Fibroblast of lung (primary cell): ENCODE measurements at regions not wholly inside any gene's neighbourhood (a gene's known extent, or its start where the extent isn't known, plus 50 kb on each side); places are given as distances from the start of the nearest gene placed in this dataset.

ENCODE experiments used
- DNase-seq, 2 donors: peaks; one replicate each; pipeline versions ENCODE4 v3.0.0 to v3.0.0-alpha.2; 2010; ENCODE audit warnings: low read depth in 2 of 2
- H2AFZ ChIP-seq: 2 replicates; pipeline ENCODE4 v1.5.1; 2012; ENCODE audit warnings: low read length, control low read depth, inconsistent platforms
- H3K27ac ChIP-seq: 2 replicates; pipeline ENCODE4 v1.5.1; 2011; ENCODE audit warnings: low read length, control low read depth; ENCODE audit not compliant: insufficient read depth
- H3K27me3 ChIP-seq: 2 replicates; pipeline ENCODE4 v1.5.1; 2011; ENCODE audit warnings: mild to moderate bottlenecking, low read length; ENCODE audit not compliant: control insufficient read depth, insufficient read depth
- H3K36me3 ChIP-seq: 2 replicates; pipeline ENCODE4 v1.5.1; 2011; ENCODE audit warnings: low read length; ENCODE audit not compliant: control insufficient read depth, insufficient read depth
- H3K4me1 ChIP-seq: 2 replicates; pipeline ENCODE4 v1.5.1; 2011; ENCODE audit warnings: low read length; ENCODE audit not compliant: control insufficient read depth, insufficient read depth; ENCODE audit errors: extremely low read depth
- H3K4me2 ChIP-seq: 2 replicates; pipeline ENCODE4 v1.5.1; 2011; ENCODE audit warnings: low read length, control low read depth; ENCODE audit not compliant: insufficient read depth; ENCODE audit errors: extremely low read depth
- H3K4me3 ChIP-seq, 4 experiments: fragments of 200-600 bp in 1 of 4; sonication (generic) in 1 of 4; replicated peaks in 1 of 4; 2 replicates each; pipeline ENCODE4 v1.5.1; 2011 to 2016; ENCODE audit warnings: low read length in 4 of 4, low read depth in 3 of 4, mild to moderate bottlenecking in 3 of 4, control low read depth in 2 of 4, inconsistent platforms in 1 of 4, mixed read lengths in 1 of 4; ENCODE audit not compliant: insufficient read depth in 1 of 4; ENCODE audit errors: control extremely low read depth in 1 of 4
- H3K79me2 ChIP-seq: 2 replicates; pipeline ENCODE4 v1.5.1; 2012; ENCODE audit warnings: mild to moderate bottlenecking, low read length, inconsistent platforms; ENCODE audit not compliant: control insufficient read depth, insufficient read depth
- H3K9ac ChIP-seq: 2 replicates; pipeline ENCODE4 v1.5.1; 2011; ENCODE audit warnings: mild to moderate bottlenecking, low read length, control low read depth; ENCODE audit not compliant: insufficient read depth
- H3K9me3 ChIP-seq: 2 replicates; pipeline ENCODE4 v1.5.1; 2012; ENCODE audit warnings: low read depth, low read length; ENCODE audit not compliant: control insufficient read depth, insufficient read depth
- H4K20me1 ChIP-seq: 2 replicates; pipeline ENCODE4 v1.5.1; 2011; ENCODE audit warnings: low read length; ENCODE audit not compliant: control insufficient read depth, insufficient read depth; ENCODE audit errors: extremely low read depth
- CTCF ChIP-seq, 2 donors: IDR thresholded peaks in 1 of 2; conservative IDR thresholded peaks in 1 of 2; 1 replicate in 1 of 2; 2 replicates in 1 of 2; pipeline ENCODE4 v1.5.1; 2011 to 2012; ENCODE audit warnings: low read length in 2 of 2, control low read depth in 1 of 2, inconsistent platforms in 1 of 2, low read depth in 1 of 2, mild to moderate bottlenecking in 1 of 2
- EZH2 ChIP-seq: IDR thresholded peaks from 2 replicates; pipeline ENCODE4 v1.5.1; 2012; ENCODE audit warnings: low read length, control low read depth, mild to moderate bottlenecking; ENCODE audit errors: missing control alignments

- TF ChIP-seq EZH2: no peak
- no peak for TF ChIP-seq CTCF (conservative IDR thresholded peaks at IDR 0.05 in 1 of 2, IDR thresholded peaks at IDR 0.05 in 1 of 2; ENCODE audit: low read depth in 1 of 2, low read length in 2 of 2)
- H3K4me2 ChIP-seq: no peak overlapping the region
- H3K4me3 ChIP-seq: no peak overlapping the region
These were observed 622.7 kb downstream of the CDH11 start for GRCh38 chr16:64499211-64499610.

GRCh38 chr16:64498363-64498762, 623.5 kb downstream of the CDH11 start:
- no peaks in the 10 kb centered on the region for H3K9me3 ChIP-seq
- H3K9ac ChIP-seq: no peak overlapping the region
- H3K27me3 ChIP-seq: no peaks in the 10 kb centered on the region
- no peaks in the 10 kb centered on the region for H3K79me2 ChIP-seq
- TF ChIP-seq CTCF (conservative IDR thresholded peaks at IDR 0.05 in 1 of 2, IDR thresholded peaks at IDR 0.05 in 1 of 2; ENCODE audit: low read depth in 1 of 2, low read length in 2 of 2) (no peak), EZH2 (no peak)
- no peak overlapping the region for H2AFZ ChIP-seq
- H3K4me1 ChIP-seq: no peaks in the 10 kb centered on the region
- no peaks in the 10 kb centered on the region for H3K36me3 ChIP-seq
- no peak overlapping the region for H3K4me3 ChIP-seq
- H3K4me2 ChIP-seq: no peak overlapping the region
- no peak overlapping the region for H3K27ac ChIP-seq
- no peak for DNase-seq
- no peaks in the 10 kb centered on the region for H4K20me1 ChIP-seq

More at GRCh38 chr16:64499211-64499610, 622.7 kb downstream of the CDH11 start:
- H2AFZ ChIP-seq: no peak overlapping the region
- H3K79me2 ChIP-seq: no peaks in the 10 kb centered on the region
- no peaks in the 10 kb centered on the region for H3K36me3 ChIP-seq
- no peak for DNase-seq
- no peak overlapping the region for H3K27ac ChIP-seq
- no peaks in the 10 kb centered on the region for H3K27me3 ChIP-seq
- no peak overlapping the region for H3K9ac ChIP-seq
- H3K4me1 ChIP-seq: no peaks in the 10 kb centered on the region
- no peaks in the 10 kb centered on the region for H4K20me1 ChIP-seq
- no peaks in the 10 kb centered on the region for H3K9me3 ChIP-seq

- TF ChIP-seq CTCF (conservative IDR thresholded peaks at IDR 0.05 in 1 of 2, IDR thresholded peaks at IDR 0.05 in 1 of 2; ENCODE audit: low read depth in 1 of 2, low read length in 2 of 2) (no peak), EZH2 (no peak)
- Histone ChIP-seq H3K27ac (no peak overlapping the region), H3K4me1 (no peaks in the 10 kb centered on the region), H3K36me3 (no peaks in the 10 kb centered on the region), H3K4me3 (no peak overlapping the region), H3K79me2 (no peaks in the 10 kb centered on the region), H3K9me3 (no peaks in the 10 kb centered on the region), H3K4me2 (no peak overlapping the region), H3K9ac (no peak overlapping the region), H3K27me3 (no peaks in the 10 kb centered on the region), H4K20me1 (no peaks in the 10 kb centered on the region), H2AFZ (no peak overlapping the region)
- DNase-seq: no peak
These were observed 628.2 kb downstream of the CDH11 start for GRCh38 chr16:64493709-64494108.
